IMR-90 (cell line): ENCODE measurements at regions not wholly inside any gene's neighbourhood (a gene's known extent, or its start where the extent isn't known, plus 50 kb on each side); places are given as distances from the start of the nearest gene placed in this dataset.

Experiments
- FOS ChIP-seq: fragments of 150-350 bp; IDR thresholded peaks from 2 replicates; pipeline ENCODE4 v1.6.1; 2016; ENCODE audit warnings: low read depth, low read length
- MAFK ChIP-seq: IDR thresholded peaks from 2 replicates; pipeline ENCODE4 v1.6.1; 2012; ENCODE audit warnings: low read depth, low read length, improper control_type of control experiment
- MXI1 ChIP-seq: IDR thresholded peaks from 2 replicates; pipeline ENCODE4 v1.6.1; 2012; ENCODE audit warnings: low read depth, mild to moderate bottlenecking, low read length, moderate library complexity, borderline replicate concordance
- RAD21 ChIP-seq: IDR thresholded peaks from 2 replicates; pipeline ENCODE4 v1.6.1; 2012; ENCODE audit warnings: low read length, improper control_type of control experiment
- RCOR1 ChIP-seq: IDR thresholded peaks from 2 replicates; pipeline ENCODE4 v1.6.1; 2012; ENCODE audit warnings: mild to moderate bottlenecking, low read length, improper control_type of control experiment; ENCODE audit not compliant: insufficient replicate concordance
- TF ChIP-seq, protein P1 (sequence below): conservative IDR thresholded peaks from 2 replicates; pipeline ENCODE4 v1.5.1; 2012; ENCODE audit warnings: mild to moderate bottlenecking, low read depth, low read length, improper control_type of control experiment
- TF ChIP-seq, protein P2 (sequence below): fragments of 150-350 bp; IDR thresholded peaks from 2 replicates; pipeline ENCODE4 v1.6.1; 2017; ENCODE audit warnings: mild to moderate bottlenecking, antibody characterized with exemption, low read length, low read depth

DNA sequence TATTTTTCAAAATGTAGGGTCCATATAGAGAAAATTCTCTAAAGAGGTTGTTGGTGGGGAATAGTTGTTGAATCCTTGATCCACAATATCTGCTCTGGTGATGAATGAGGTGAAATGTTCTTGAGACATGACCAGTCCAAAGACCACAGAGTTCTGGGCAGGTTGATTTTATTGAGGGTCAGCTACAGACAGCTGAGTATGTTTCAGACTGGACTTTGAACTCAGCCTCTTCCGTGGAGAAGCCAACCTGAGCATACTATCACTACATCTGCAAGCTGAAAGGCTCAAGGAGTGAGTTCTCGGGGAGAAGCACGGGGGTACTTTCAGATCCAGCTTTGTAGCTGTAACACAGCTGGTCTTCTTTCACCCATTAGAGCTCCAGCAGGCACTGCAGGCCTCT is 168.4 kb upstream of the NPY2R start:
- TF ChIP-seq MXI1 (no peak), RAD21 (no peak), FOS (no peak), RCOR1 (no peak), MAFK (no peak)
- TF ChIP-seq, protein P1, sequence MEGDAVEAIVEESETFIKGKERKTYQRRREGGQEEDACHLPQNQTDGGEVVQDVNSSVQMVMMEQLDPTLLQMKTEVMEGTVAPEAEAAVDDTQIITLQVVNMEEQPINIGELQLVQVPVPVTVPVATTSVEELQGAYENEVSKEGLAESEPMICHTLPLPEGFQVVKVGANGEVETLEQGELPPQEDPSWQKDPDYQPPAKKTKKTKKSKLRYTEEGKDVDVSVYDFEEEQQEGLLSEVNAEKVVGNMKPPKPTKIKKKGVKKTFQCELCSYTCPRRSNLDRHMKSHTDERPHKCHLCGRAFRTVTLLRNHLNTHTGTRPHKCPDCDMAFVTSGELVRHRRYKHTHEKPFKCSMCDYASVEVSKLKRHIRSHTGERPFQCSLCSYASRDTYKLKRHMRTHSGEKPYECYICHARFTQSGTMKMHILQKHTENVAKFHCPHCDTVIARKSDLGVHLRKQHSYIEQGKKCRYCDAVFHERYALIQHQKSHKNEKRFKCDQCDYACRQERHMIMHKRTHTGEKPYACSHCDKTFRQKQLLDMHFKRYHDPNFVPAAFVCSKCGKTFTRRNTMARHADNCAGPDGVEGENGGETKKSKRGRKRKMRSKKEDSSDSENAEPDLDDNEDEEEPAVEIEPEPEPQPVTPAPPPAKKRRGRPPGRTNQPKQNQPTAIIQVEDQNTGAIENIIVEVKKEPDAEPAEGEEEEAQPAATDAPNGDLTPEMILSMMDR, result no peak
- TF ChIP-seq, protein P2, sequence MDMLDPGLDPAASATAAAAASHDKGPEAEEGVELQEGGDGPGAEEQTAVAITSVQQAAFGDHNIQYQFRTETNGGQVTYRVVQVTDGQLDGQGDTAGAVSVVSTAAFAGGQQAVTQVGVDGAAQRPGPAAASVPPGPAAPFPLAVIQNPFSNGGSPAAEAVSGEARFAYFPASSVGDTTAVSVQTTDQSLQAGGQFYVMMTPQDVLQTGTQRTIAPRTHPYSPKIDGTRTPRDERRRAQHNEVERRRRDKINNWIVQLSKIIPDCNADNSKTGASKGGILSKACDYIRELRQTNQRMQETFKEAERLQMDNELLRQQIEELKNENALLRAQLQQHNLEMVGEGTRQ, result no peak
